Suprapubic skin (tissue), 3 donors: ENCODE measurements at regions not wholly inside any gene's neighbourhood (a gene's known extent, or its start where the extent isn't known, plus 50 kb on each side); places are given as distances from the start of the nearest gene placed in this dataset.

ENCODE experiments used
- CTCF ChIP-seq, 2 donors: fragments of 200-600 bp in 1 of 2; fragments of 450-650 bp in 1 of 2; sonication (generic) in 1 of 2; IDR thresholded peaks; one replicate each; pipeline ENCODE4 v1.5.1; 2016 to 2019; ENCODE audit warnings: antibody characterized with exemption in 2 of 2, mild to moderate bottlenecking in 1 of 2, moderate library complexity in 1 of 2
- POLR2AphosphoS5 ChIP-seq, 3 donors: sonication (generic); formaldehyde crosslinking; IDR thresholded peaks; one replicate each; pipeline ENCODE4 v1.6.1; 2017; ENCODE audit warnings: antibody characterized with exemption in 3 of 3

GRCh38 chr10:110407301-110408170 lies 90.2 kb upstream of the DUSP5 start:
- TF ChIP-seq CTCF (IDR thresholded peaks at IDR 0.05) = no peak
- TF ChIP-seq POLR2AphosphoS5 (IDR thresholded peaks at IDR 0.05) = no peak
